ENCODE measurements at regions not wholly inside any gene's neighbourhood (a gene's known extent, or its start where the extent isn't known, plus 50 kb on each side); places are given as distances from the start of the nearest gene placed in this dataset.

DNA sequence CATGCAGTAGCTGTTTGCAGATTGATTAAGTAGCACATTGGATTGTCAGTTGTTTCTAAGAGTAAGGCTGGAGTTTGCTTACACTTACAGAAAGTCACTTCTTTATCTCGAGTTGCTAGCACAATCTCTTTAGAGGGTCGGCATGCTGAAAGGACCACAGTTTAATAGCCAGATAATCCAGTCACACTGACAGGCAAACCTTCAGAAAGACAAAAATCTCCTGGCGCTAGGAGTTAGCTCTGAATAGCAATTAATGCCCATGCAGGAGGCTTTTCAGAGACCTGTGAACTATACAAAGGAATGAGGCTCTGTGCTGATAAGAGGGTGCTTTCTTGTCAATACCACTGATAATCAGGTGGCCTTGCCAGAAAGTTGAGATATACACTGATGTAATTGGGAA is 1043.0 kb downstream of the AACS start:
- TF ChIP-seq, protein P1, sequence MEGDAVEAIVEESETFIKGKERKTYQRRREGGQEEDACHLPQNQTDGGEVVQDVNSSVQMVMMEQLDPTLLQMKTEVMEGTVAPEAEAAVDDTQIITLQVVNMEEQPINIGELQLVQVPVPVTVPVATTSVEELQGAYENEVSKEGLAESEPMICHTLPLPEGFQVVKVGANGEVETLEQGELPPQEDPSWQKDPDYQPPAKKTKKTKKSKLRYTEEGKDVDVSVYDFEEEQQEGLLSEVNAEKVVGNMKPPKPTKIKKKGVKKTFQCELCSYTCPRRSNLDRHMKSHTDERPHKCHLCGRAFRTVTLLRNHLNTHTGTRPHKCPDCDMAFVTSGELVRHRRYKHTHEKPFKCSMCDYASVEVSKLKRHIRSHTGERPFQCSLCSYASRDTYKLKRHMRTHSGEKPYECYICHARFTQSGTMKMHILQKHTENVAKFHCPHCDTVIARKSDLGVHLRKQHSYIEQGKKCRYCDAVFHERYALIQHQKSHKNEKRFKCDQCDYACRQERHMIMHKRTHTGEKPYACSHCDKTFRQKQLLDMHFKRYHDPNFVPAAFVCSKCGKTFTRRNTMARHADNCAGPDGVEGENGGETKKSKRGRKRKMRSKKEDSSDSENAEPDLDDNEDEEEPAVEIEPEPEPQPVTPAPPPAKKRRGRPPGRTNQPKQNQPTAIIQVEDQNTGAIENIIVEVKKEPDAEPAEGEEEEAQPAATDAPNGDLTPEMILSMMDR (conservative IDR thresholded peaks at IDR 0.05; ENCODE audit: low read depth in 2 of 2) = no peak
- TF ChIP-seq CREB1 (CRISPR knock-in tag; IDR thresholded peaks at IDR 0.05; ENCODE audit: low read depth) = no peak
- TF ChIP-seq POLR2AphosphoS5 (IDR thresholded peaks at IDR 0.05; ENCODE audit: low read depth) = no peak
- no peak for TF ChIP-seq REST (IDR thresholded peaks at IDR 0.05; ENCODE audit: unreplicated experiment)
- TF ChIP-seq EZH2phosphoT487 (IDR thresholded peaks at IDR 0.05; ENCODE audit: unreplicated experiment) = no peak
- TF ChIP-seq NANOG (IDR thresholded peaks at IDR 0.05; ENCODE audit: borderline replicate concordance) = no peak
- TF ChIP-seq EZH2 (IDR thresholded peaks at IDR 0.05; ENCODE audit: low read depth, unreplicated experiment) = no peak
- TF ChIP-seq ZNF114 (CRISPR knock-in tag; IDR thresholded peaks at IDR 0.05) = no peak
- TF ChIP-seq STAT1 (IDR thresholded peaks at IDR 0.05; ENCODE audit: unreplicated experiment) = no peak
- TF ChIP-seq, protein P2, sequence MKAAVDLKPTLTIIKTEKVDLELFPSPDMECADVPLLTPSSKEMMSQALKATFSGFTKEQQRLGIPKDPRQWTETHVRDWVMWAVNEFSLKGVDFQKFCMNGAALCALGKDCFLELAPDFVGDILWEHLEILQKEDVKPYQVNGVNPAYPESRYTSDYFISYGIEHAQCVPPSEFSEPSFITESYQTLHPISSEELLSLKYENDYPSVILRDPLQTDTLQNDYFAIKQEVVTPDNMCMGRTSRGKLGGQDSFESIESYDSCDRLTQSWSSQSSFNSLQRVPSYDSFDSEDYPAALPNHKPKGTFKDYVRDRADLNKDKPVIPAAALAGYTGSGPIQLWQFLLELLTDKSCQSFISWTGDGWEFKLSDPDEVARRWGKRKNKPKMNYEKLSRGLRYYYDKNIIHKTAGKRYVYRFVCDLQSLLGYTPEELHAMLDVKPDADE (IDR thresholded peaks at IDR 0.05) = no peak
- TF ChIP-seq JUNB (IDR thresholded peaks at IDR 0.05; ENCODE audit: unreplicated experiment) = no peak
- no peak for TF ChIP-seq ZNF331 (CRISPR knock-in tag; IDR thresholded peaks at IDR 0.05; ENCODE audit: low read depth)
- no peak for TF ChIP-seq ZNF462 (CRISPR knock-in tag; IDR thresholded peaks at IDR 0.05)
